Endothelial cell of umbilical vein (primary cell): ENCODE measurements at regions not wholly inside any gene's neighbourhood (a gene's known extent, or its start where the extent isn't known, plus 50 kb on each side); places are given as distances from the start of the nearest gene placed in this dataset.

Experiments used
- EZH2 ChIP-seq: IDR thresholded peaks from 2 replicates; pipeline ENCODE4 v1.6.1; 2012; ENCODE audit warnings: borderline replicate concordance, low read depth, mild to moderate bottlenecking, moderate library complexity, low read length, inconsistent platforms; ENCODE audit not compliant: severe bottlenecking
- FOS ChIP-seq: IDR thresholded peaks from 2 replicates; pipeline ENCODE4 v1.6.1; 2011; ENCODE audit warnings: mild to moderate bottlenecking, low read length, moderate library complexity, borderline replicate concordance; ENCODE audit not compliant: insufficient read depth
- GATA2 ChIP-seq: IDR thresholded peaks from 2 replicates; pipeline ENCODE4 v1.7.0; 2011; ENCODE audit warnings: low read depth, mild to moderate bottlenecking, moderate library complexity, mixed read lengths, low read length; ENCODE audit not compliant: insufficient read length, insufficient read depth
- JUN ChIP-seq: IDR thresholded peaks from 2 replicates; pipeline ENCODE4 v1.6.1; 2011; ENCODE audit warnings: borderline replicate concordance, low read depth; ENCODE audit not compliant: insufficient read length, insufficient read depth
- MYC ChIP-seq: IDR thresholded peaks from one replicate; pipeline ENCODE4 v1.6.1; 2011; ENCODE audit warnings: mild to moderate bottlenecking, low read depth, low read length
- POLR2A ChIP-seq: IDR thresholded peaks from 2 replicates; pipeline ENCODE4 v1.6.1; 2012; ENCODE audit warnings: low read depth, mild to moderate bottlenecking, control low read depth, low read length
- POLR2AphosphoS5 ChIP-seq: IDR thresholded peaks from 2 replicates; pipeline ENCODE4 v1.6.1; 2012; ENCODE audit warnings: low read depth, mild to moderate bottlenecking, control low read depth, low read length, moderate library complexity; ENCODE audit not compliant: insufficient read depth
- TF ChIP-seq, protein P1 (sequence below), 2 donors: IDR thresholded peaks; 1 replicate in 1 of 2; 2 replicates in 1 of 2; pipeline ENCODE4 v1.5.1; 2011; ENCODE audit warnings: low read length in 2 of 2, mild to moderate bottlenecking in 2 of 2, moderate library complexity in 2 of 2, control low read depth in 1 of 2, inconsistent platforms in 1 of 2, low read depth in 1 of 2; ENCODE audit not compliant: insufficient read depth in 1 of 2; ENCODE audit errors: extremely low read depth in 1 of 2
- TF ChIP-seq, protein P2 (sequence below): IDR thresholded peaks from 2 replicates; pipeline ENCODE4 v1.6.1; 2011; ENCODE audit not compliant: insufficient read depth, insufficient read length

DNA sequence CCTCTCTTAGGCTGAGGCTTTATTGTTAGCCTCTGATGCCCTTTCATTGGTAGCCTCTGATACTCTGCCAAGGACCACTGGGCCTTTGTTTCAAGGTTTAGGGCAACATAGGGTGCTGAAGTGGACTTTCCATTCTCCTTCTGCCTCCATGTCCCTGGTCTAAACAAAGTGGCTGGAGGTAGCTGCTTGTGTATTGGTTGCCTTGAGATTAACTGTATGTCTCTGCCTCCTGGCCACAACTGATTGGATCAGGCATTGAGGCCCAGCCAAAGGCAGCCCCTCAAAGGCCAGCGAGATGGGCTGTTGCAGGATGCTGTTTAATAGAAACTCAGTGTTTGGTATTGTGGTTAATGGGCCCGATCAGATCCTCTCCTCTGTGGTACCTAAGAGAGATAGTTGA lies 77.9 kb upstream of the PRR23C start:
- TF ChIP-seq, protein P1, sequence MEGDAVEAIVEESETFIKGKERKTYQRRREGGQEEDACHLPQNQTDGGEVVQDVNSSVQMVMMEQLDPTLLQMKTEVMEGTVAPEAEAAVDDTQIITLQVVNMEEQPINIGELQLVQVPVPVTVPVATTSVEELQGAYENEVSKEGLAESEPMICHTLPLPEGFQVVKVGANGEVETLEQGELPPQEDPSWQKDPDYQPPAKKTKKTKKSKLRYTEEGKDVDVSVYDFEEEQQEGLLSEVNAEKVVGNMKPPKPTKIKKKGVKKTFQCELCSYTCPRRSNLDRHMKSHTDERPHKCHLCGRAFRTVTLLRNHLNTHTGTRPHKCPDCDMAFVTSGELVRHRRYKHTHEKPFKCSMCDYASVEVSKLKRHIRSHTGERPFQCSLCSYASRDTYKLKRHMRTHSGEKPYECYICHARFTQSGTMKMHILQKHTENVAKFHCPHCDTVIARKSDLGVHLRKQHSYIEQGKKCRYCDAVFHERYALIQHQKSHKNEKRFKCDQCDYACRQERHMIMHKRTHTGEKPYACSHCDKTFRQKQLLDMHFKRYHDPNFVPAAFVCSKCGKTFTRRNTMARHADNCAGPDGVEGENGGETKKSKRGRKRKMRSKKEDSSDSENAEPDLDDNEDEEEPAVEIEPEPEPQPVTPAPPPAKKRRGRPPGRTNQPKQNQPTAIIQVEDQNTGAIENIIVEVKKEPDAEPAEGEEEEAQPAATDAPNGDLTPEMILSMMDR (IDR thresholded peaks at IDR 0.05; ENCODE audit: extremely low read depth in 1 of 2, insufficient read depth in 1 of 2, low read depth in 1 of 2, low read length in 2 of 2), result no peak
- TF ChIP-seq EZH2 (no peak), POLR2AphosphoS5 (no peak), FOS (no peak), POLR2A (no peak), MYC (no peak), JUN (no peak), GATA2 (no peak)
- TF ChIP-seq, protein P2, sequence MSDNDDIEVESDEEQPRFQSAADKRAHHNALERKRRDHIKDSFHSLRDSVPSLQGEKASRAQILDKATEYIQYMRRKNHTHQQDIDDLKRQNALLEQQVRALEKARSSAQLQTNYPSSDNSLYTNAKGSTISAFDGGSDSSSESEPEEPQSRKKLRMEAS, result no peak
